ENCODE measurements at regions not wholly inside any gene's neighbourhood (a gene's known extent, or its start where the extent isn't known, plus 50 kb on each side); places are given as distances from the start of the nearest gene placed in this dataset.
"Not testable (repeated sequence)": the region's sequence is repeated elsewhere in the genome, so short reads cannot be mapped to it uniquely, and the experiment has no call there.

DNA sequence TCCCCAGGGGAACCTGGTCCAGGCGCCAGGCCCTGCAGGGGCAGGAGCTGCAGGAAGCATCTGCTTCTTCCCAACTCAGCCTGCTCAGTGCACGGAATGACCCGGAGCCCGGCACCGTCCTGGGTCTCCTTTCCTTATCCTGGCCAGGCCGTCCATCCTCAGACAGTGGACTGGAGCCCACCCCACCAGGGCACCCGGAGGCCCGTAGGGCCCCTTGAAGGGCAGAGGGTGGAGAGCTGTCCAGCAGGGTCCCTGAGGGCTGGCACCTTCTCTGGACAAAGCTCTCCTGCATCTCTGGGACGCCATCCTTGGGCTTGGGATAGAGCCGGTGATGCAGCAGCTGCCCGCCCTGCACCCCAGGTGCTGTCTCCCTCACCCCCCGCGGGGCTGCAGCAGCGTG lies 207.9 kb downstream of the TMEM121 start:
- not testable (repeated sequence) for DNase-seq (ENCODE audit: low spot score)

DNA sequence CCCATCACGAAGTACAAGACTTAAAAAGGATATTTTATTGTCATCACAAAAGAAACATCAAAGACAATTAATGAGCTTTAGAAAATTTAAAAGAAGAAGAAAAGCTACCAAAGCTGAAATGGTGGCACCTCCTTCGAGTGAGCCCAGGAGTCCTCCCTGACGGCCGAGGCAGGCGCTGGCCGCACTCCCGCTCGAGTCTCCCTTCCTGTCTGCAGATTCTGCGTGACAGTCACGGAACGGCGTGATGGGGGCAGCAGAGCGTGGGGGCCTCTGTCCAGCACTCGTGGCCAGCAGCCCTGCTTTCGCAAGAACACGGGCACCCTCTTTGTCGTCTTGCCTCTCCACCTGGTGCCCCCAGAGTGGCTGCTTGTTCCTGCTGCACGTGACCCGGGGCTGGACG lies 209.9 kb downstream of the TMEM121 start:
- not testable (repeated sequence) for DNase-seq (ENCODE audit: low spot score)

DNA sequence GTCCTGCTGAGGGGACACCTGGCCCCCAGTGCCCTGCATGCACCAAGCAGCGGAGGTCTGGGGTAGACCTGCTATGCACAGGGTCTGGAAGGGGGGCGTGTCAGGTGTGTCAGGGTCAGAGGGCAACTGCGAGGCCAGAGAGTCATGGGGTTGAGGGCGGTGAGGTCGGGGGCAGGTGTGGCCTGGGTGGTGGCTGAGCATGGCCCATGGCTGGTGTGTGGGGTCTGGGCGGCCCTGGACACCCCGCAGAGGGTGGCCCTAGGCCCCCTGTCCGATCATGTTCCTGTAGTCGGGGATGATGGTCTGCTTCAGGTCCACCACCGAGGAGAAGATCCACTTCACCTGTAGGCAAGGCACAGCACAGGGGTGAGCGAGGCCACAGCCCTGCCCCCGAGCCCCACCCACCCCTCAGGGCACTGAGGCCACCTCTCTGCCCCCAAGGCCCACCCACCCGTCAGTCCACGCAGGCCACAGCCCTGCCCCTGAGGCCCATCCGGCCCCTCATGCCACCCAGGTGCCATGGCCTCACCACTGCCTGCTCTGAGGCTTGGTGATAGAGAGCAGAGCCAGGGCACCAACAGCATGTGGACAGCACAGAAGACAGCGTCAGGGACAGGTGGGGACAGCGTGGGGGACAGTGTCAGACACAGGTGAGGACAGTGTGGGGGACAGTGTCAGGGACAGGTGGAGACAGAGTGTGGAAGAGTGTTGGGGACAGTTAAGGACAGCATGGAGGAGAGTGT lies 211.3 kb downstream of the TMEM121 start:
- no peak for DNase-seq (ENCODE audit: low spot score)

DNA sequence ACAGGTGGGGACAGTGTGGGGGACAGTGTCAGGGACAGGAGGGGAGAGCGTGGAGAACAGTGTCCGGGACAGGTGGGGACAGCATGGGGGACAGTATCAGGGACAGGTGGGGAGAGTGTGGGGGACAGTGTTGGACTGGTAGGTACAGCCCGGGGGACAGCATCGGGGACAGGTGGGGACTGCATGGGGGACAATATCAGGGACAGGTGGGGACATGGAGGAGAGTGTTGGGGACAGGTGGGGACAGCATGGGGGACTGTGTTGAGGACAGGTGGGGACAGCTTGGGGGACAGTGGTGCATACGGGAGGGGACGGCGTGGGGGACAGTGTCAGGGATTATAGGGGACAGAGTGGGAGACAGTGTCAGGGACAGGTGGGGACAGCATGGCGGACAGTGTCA lies 212.3 kb downstream of the TMEM121 start:
- DNase-seq (ENCODE audit: low spot score), result no peak

DNA sequence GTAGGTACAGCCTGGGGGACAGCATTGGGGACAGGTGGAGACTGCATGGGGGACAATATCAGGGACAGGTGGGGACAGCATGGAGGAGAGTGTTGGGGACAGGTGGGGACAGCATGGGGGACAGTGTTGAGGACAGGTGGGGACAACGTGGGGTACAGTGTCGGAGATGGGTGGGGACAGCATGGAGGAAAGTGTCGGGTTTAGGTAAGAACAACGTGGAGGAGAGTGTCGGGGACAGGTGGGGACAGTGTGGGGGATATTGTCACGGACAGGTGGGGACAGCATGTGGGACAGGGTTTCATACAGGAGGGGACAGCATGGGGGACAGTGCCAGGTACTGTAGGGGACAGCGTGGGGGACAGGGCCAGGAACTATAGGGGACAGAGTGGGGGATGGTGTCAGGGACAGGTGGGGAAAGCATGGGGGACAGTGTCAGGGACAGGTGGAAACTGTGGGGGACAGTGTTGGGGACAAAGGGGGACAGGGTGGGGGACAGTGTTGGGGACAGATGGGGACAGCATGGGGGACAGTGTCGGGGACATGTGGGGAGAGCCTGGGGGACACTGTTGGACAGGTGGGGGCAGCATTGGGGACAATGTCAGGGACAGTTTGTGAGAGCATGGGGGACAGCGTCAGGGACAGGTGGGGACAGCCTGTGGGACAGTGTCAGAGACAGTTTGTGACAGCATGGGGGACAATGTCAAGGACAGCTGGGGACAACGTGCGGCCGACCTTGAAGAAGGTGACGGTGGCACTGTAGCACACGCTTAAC lies 213.1 kb downstream of the TMEM121 start:
- DNase-seq (ENCODE audit: low spot score), result no peak

DNA sequence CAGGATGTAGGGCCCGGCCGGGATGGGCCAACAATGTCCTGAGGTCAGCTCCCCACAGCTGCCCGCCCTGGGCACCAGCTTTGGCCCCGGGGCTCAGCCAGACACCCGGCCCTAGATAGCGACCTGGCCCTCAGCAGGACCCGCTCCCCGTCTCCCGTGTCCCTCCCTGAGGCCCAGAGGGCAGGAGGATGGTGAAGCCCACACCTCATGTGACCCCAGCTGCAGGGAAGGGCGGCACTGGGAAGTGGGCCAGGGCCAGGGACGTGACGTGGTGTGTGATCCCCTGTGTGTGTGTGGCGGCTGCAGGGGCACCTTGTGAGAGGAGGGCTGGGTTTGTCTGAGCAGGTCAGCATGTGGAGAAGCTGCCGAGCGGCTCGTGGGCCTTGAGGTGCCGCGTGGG lies 213.9 kb downstream of the TMEM121 start:
- not testable (repeated sequence) for DNase-seq (ENCODE audit: low spot score)

DNA sequence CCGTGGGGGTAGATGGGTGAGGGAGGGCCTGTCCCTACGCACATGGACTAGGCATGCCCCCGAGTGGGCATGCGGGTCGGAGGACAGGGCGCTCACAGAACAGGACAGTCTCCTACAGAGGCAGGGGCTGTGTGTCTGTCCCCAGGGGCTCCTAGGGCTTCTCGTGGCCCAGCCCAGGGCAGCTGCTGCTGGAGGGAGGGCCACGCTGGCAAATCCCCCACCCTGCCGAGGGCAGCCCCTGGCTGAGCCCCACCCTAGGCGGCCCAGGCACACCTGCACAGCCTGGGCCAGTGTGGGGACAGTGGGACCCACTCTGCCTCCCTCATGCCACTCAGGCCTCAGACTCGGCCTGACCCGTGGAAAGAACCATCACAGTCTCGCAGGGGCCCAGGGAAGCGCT lies 214.6 kb downstream of the TMEM121 start:
- DNase-seq (ENCODE audit: low spot score), result not testable (repeated sequence)

DNA sequence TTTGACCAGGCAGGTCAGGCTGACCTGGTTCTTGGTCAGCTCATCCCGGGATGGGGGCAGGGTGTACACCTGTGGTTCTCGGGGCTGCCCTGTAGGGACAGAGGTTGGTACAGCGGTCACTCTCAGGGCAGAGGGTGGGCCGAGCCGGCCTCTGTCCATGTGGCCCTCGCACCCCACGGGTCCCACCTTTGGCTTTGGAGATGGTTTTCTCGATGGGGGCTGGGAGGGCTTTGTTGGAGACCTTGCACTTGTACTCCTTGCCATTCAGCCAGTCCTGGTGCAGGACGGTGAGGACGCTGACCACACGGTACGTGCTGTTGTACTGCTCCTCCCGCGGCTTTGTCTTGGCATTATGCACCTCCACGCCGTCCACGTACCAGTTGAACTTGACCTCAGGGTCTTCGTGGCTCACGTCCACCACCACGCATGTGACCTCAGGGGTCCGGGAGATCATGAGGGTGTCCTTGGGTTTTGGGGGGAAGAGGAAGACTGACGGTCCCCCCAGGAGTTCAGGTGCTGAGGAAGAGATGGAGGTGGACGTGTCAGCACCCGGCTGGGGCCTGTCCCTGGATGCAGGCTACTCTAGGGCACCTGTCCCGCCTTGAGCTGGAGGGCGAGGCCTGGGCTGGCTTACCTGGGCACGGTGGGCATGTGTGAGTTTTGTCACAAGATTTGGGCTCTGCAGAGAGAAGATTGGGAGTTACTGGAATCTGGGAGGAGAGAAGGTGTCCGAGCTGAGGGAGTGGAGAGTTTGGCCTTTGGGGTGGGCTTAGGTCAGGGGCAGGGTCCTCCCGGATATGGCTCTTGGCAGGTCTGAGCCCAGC lies 215.5 kb downstream of the TMEM121 start:
- not testable (repeated sequence) for DNase-seq (ENCODE audit: low spot score)

DNA sequence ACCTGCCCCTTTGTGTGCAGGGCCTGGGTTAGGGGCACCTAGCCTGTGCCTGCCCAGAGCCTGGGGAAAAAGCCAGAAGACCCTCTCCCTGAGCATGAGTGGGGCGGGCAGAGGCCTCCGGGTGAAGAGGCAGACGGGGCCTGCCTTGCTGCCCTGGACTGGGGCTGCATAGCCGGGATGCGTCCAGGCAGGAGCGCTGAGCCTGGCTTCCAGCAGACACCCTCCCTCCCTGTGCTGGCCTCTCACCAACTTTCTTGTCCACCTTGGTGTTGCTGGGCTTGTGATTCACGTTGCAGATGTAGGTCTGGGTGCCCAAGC lies 216.1 kb downstream of the TMEM121 start:
- no peak for DNase-seq (ENCODE audit: low spot score)

DNA sequence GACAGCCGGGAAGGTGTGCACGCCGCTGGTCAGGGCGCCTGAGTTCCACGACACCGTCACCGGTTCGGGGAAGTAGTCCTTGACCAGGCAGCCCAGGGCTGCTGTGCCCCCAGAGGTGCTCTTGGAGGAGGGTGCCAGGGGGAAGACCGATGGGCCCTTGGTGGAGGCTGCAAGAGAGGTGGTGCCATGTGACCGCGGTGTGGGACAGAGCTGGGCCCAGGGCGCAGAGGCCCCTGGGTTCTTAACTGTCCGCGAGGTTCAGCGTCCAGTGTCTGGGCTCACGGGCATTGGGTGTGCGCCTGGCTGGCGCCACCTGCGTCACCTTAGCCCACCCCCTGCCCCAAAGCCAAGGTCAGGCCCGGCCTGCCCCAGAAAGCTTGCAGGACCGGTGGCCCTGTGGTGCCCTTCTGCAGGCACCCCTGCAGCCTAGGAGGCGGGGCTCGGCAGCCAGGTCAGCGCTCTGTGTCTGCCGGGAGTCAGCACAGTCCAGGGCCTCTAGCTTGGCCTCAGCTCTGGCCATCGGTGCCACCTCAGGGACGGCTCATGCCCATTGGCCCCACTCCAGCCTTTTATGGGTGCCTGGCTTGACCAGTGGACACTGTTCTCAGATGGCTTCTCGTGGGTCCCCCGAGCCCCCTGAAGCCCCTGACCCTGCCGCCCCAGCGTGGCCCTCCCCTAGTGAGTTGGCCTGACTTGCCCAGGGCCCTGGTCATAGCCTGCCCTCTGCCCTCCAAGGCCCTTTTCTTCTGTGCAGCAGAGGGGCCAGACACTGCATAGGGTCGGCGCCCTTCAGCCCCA lies 216.7 kb downstream of the TMEM121 start:
- not testable (repeated sequence) for DNase-seq (ENCODE audit: low spot score)

DNA sequence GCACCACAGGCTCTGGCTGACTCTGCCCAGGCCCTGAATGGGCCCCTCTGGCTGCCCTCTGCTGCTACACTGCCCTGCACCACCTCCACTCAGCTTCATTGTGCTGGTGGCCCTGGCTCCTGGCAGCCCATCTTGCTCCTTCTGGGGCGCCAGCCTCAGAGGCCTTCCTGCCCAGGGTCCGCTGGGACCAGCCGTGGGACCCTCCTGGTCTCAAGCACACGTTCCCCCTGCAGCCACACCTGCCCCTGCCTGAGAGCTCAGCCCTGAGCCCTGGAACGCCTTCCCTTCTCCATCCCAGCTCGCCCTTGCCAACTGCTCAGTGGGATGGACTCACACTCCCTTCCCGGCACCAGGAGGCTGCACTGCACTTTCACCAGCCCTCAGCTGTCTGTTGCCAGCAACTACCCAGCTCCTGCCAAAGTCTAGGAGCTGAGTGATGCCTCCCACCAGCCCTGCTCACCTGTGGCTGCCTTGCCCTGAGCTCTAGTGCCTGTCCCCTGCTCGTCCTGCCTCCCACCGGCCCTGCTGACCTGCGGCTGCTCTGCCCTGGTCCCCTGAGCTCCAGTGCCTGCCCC lies 217.9 kb downstream of the TMEM121 start:
- DNase-seq (ENCODE audit: low spot score), result not testable (repeated sequence)

DNA sequence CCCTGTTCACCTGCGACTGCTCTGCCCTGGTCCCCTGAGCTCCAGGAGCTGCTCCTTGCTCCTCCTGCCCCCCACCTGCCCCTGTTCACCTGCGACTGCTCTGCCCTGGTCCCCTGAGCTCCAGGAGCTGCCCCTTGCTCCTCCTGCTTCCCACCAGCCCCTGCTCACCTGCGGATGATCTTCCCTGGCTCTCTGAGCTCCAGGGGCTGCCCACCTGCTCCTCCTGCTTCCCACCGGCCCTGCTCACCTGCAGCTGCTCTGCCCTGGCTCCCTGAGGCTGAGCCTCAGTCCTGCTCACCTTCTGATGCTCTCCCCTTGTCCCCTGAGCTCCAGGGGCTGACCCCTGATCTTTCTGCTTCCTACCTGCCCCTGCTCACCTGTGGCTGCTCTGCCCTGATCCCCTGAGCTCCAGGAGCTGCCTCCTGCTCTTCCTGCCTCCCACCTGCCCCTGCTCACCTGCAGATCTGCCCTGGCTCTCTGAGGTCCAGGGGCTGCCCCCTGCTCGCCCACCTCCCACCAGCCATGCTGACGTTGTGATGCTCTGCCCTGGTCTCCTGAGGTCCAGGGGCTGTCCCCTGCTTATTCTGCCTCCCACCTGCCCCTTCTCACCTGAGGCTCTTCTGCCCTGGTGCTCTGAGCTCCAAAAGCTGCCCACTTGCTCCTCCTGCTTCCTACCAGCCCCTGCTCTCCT lies 219.2 kb downstream of the TMEM121 start:
- DNase-seq (ENCODE audit: low spot score), result no peak

DNA sequence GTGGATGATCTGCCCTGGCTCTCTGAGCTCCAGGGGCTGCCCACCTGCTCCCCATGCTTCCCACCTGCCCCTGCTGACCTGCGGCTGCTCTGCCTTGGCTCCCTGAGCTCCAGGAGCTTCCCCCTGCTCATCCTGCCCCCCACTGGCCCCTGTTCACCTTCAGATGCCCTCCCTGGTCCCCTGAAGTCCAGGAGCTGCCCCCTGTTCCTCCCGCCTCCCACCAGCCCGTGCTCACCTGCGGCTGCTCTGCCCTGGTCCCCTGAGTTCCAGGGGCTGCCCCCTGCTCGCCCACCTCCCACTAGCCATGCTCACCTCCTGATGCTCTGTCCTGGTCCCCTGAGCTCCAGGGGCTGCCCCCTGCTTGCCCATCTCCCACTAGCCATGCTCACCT lies 219.7 kb downstream of the TMEM121 start:
- DNase-seq (ENCODE audit: low spot score), result no peak

DNA sequence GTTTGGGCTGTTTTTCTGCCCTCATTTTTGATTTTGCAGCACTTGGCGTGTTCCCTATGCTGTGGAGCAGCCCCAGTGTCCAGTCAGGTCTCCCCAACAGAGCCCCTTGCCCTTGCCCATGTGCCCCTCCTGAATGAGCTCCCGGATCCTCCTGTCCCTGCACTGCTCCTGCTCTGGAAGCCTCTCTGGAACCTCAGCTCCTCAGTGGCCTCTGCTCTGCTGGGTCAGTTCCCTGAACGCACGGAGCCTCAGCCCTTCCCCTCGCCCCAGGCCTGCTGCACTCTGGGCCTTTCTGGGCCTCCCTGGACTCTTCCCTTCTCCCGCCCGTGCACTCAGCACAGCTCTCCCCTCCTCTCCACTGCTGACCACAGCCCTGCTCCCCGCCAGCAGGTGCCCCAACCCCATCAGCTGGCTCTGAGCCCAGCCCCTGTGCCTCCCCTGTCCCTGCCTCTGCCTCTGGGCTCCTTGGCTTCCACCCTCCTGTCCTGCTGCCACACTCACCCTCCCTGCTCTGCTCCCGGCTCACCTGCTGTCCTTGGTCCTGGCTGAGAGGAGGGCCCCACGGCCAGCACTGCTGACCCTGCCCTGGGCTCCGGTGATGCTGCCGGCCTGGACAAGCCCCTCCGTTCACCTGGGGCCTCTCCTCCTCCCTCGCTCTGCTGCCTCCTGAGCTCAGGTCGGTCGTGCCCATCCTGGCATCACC lies 220.6 kb downstream of the TMEM121 start:
- DNase-seq (ENCODE audit: low spot score), result not testable (repeated sequence)

DNA sequence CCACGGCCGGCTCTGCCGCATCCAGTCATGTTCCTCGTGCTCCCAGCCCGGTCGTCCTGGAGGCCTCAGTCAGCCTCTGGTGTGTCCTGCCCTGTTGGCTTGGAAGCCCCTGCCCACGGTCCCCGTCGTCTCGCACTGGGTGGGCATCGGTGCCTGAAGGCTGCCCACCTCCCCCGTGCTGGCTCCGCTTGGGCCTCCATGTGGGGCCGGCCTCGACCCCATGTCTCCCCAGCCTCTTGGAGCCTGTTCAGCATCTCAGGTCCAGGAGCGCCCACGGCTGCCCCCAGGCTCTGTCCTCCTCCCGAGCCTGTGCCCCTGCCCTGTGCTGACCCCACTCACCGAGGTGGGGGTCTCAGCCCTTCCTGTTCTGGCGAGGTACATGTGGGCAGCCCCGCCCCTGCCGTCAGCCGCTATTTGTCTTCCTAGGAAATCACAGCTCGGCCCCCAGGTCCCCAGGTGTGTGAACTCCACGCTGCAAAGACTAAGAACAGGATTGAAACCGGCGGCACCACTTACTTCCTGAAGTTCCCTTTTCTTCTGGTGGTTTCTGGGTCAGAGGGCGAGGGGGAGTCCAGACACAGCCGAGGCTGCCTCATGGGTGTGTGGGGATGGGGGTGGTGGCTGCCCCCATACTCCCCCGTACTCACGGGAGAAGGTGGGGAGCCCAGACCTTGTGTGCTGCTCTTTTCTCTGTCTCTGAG lies 221.3 kb downstream of the TMEM121 start:
- not testable (repeated sequence) for DNase-seq (ENCODE audit: low spot score)

DNA sequence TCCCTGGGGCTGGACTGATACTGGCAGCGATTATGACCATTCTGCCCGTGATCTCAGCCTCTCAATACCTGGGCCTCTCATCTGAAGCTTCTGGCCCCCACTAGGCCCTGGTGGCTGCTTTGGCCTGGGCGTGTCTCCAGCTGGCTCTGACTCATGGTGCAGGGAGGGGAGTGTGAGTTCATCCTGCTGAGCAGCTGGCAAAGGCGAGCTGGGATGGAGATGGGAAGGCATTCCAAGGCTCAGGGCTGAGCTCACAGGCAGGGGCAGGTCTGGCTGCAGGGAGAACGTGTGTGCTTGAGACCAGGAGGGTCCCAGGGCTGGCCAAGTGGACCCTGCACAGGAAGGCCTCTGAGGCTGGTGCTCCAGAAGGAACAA lies 221.8 kb downstream of the TMEM121 start:
- no peak for DNase-seq (ENCODE audit: low spot score)

DNA sequence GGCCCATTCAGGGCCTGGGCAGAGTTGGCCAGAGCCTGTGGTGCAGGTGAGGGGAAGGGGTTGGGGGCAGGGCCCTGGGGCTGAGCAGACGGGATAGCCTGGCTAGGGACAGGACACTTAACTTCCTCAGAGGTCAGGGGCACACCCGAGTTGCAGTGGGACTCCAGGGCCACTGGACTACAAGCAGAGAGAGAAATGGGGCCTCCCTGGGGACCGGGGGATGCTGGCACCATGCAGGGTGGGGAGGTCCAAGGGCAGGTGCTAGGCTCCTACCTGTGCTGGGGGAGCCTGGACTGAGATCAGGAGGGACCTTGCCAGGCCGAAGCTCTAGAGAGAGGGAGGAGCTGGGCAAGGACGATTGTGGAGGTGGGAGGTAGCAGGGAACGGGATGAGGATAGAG lies 222.3 kb downstream of the TMEM121 start:
- DNase-seq (ENCODE audit: low spot score), result not testable (repeated sequence)

DNA sequence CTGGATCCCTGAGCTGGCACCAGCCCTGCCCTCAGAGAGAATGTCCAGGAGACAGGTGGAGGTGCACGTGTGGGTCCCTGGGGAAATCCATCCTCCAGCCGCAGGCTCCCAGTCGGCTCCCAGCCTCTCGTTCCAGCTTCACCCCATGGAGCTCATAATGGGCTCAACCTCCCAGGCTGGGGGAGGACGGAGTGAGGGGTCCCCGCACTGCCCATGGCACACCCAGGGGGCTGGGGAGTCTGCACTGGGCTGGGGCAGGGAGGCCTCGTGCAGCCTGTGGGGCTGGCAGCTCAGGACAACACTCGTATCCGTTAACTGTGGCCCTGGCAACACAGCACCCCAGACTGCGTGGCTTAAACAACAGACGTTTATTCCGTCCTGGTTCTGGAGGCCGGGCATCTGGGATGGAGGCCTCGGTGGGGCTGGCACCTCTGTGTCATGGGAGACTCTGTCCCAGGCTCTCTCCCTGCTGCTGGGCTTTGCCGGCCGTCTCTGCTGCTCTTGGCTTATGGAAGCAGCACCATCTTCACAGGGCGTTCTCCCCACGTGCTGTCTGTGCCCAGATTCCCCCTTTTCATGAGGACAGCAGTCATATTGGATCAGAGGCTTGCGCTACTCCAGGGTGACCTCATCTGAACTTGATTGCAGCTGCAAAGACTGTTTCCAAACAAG lies 223.6 kb downstream of the TMEM121 start:
- DNase-seq (ENCODE audit: low spot score), result not testable (repeated sequence)

DNA sequence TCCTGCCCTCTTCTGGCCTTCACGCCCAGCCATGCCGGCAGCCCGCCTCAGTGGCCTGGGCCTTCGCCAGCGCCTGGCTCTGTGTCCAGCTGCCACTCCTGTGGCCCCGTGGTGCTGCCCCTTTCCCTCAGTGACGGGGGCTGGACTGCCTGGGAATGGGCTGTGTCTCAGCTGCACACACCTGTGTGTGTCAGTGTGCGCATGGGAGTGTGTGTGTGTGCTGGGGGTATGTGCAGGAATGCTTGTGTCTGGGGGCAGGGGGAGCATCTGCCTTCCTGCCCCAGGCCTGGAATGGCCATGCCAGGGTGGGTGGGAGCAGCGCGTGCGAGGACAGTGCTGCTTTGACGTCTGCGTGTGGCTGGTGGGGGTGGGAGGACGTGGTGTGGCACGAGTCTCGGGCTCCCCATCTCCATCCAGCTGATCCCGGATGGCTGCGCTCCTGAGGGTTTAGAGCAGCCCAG lies 224.9 kb downstream of the TMEM121 start:
- not testable (repeated sequence) for DNase-seq (ENCODE audit: low spot score)
